Nephron progenitor cell (in vitro differentiated cells): ENCODE measurements at regions not wholly inside any gene's neighbourhood (a gene's known extent, or its start where the extent isn't known, plus 50 kb on each side); places are given as distances from the start of the nearest gene placed in this dataset.

ENCODE experiments used
- DNase-seq: peaks from one replicate; pipeline ENCODE4 v3.0.0; 2021
- H3K27ac Mint-ChIP-seq: 2 replicates; pipeline ENCODE4 v1.8.0; 2021; ENCODE audit warnings: mild to moderate bottlenecking, moderate library complexity, mixed read lengths
- H3K27me3 Mint-ChIP-seq: 2 replicates; pipeline ENCODE4 v1.8.0; 2021; ENCODE audit warnings: mild to moderate bottlenecking, low read depth, mixed read lengths; ENCODE audit not compliant: poor library complexity
- H3K36me3 Mint-ChIP-seq: 2 replicates; pipeline ENCODE4 v1.8.0; 2021; ENCODE audit warnings: low read depth, mixed read lengths
- H3K4me1 Mint-ChIP-seq: 2 replicates; pipeline ENCODE4 v1.8.0; 2021; ENCODE audit warnings: mixed read lengths
- H3K4me3 Mint-ChIP-seq: 2 replicates; pipeline ENCODE4 v1.8.0; 2021; ENCODE audit warnings: mild to moderate bottlenecking, moderate library complexity, mixed read lengths
- H3K9me3 Mint-ChIP-seq: 2 replicates; pipeline ENCODE4 v1.8.0; 2021; ENCODE audit warnings: mild to moderate bottlenecking, moderate library complexity, mixed read lengths
- CTCF ChIP-seq: fragments of 200-600 bp; sonication (generic); IDR thresholded peaks from 2 replicates; pipeline ENCODE4 v1.5.0; 2021; ENCODE audit warnings: antibody characterized with exemption

- H3K4me3 Mint-ChIP-seq: no peak overlapping the region
Measured at GRCh38 chr3:31240466-31240865, 292.3 kb upstream of the STT3B start.

GRCh38 chr3:31240874-31241273, 291.9 kb upstream of the STT3B start:
- H3K27me3 Mint-ChIP-seq: peaks cover 5% of the 10 kb centered on the region

More at GRCh38 chr3:31240466-31240865, 292.3 kb upstream of the STT3B start:
- no peaks in the 10 kb centered on the region for H3K36me3 Mint-ChIP-seq
- peaks cover 14% of the 10 kb centered on the region for H3K4me1 Mint-ChIP-seq
- TF ChIP-seq CTCF: no peak
- no peaks in the 10 kb centered on the region for H3K9me3 Mint-ChIP-seq
- peaks cover 9% of the 10 kb centered on the region for H3K27me3 Mint-ChIP-seq
- no peak for DNase-seq
- H3K27ac Mint-ChIP-seq: no peak overlapping the region

GRCh38 chr3:31241533-31241932, 291.2 kb upstream of the STT3B start:
- Mint-ChIP-seq H3K27ac (no peak overlapping the region), H3K36me3 (no peaks in the 10 kb centered on the region), H3K4me3 (no peak overlapping the region), H3K27me3 (peaks cover 4% of the 10 kb centered on the region), H3K9me3 (no peaks in the 10 kb centered on the region), H3K4me1 (peaks cover 20% of the 10 kb centered on the region)
- no peak for DNase-seq
- TF ChIP-seq CTCF: no peak

More at GRCh38 chr3:31240874-31241273, 291.9 kb upstream of the STT3B start:
- Mint-ChIP-seq H3K36me3 (no peaks in the 10 kb centered on the region), H3K4me1 (peaks cover 15% of the 10 kb centered on the region), H3K27ac (no peak overlapping the region), H3K9me3 (no peaks in the 10 kb centered on the region), H3K4me3 (no peak overlapping the region)
- no peak for TF ChIP-seq CTCF
- no peak for DNase-seq

- H3K4me3 Mint-ChIP-seq: no peak overlapping the region
- peaks cover 4% of the 10 kb centered on the region for H3K27me3 Mint-ChIP-seq
- peaks cover 28% of the 10 kb centered on the region for H3K4me1 Mint-ChIP-seq
- no peak overlapping the region for H3K27ac Mint-ChIP-seq
- no peak for TF ChIP-seq CTCF
- no peaks in the 10 kb centered on the region for H3K36me3 Mint-ChIP-seq
- no peak for DNase-seq
- H3K9me3 Mint-ChIP-seq: no peaks in the 10 kb centered on the region
Measured at GRCh38 chr3:31242026-31242960, 290.4 kb upstream of the STT3B start.

GRCh38 chr3:31244929-31245817, 287.6 kb upstream of the STT3B start:
- Mint-ChIP-seq H3K27ac (no peak overlapping the region), H3K9me3 (no peaks in the 10 kb centered on the region), H3K4me3 (no peak overlapping the region), H3K36me3 (no peaks in the 10 kb centered on the region), H3K27me3 (peaks cover 4% of the 10 kb centered on the region), H3K4me1 (peaks cover 52% of the 10 kb centered on the region)
- no peak for TF ChIP-seq CTCF
- no peak for DNase-seq
